ENCODE measurements at regions not wholly inside any gene's neighbourhood (a gene's known extent, or its start where the extent isn't known, plus 50 kb on each side); places are given as distances from the start of the nearest gene placed in this dataset.

- DNase-seq (ENCODE audit: low spot score): no peak
Measured at GRCh38 chr1:58975888-58976287, 192.0 kb upstream of the JUN start.

- DNase-seq (ENCODE audit: low spot score): no peak
Measured at GRCh38 chr1:58976294-58976693, 192.4 kb upstream of the JUN start.

GRCh38 chr1:58977598-58977997, 193.8 kb upstream of the JUN start:
- DNase-seq (ENCODE audit: low spot score): no peak

GRCh38 chr1:58978096-58978495, 194.2 kb upstream of the JUN start:
- no peak for DNase-seq (ENCODE audit: low spot score)

GRCh38 chr1:58979086-58979485, 195.2 kb upstream of the JUN start:
- DNase-seq (ENCODE audit: low spot score): no peak

- DNase-seq (ENCODE audit: low spot score): no peak
Measured at GRCh38 chr1:58979677-58980076, 195.8 kb upstream of the JUN start.

- no peak for DNase-seq (ENCODE audit: low spot score)
Measured at GRCh38 chr1:58981392-58981791, 197.5 kb upstream of the JUN start.

- DNase-seq (ENCODE audit: low spot score): no peak
Measured at GRCh38 chr1:58982259-58982998, 198.6 kb upstream of the JUN start.

GRCh38 chr1:58983162-58983561, 199.3 kb upstream of the JUN start:
- DNase-seq (ENCODE audit: low spot score): no peak

GRCh38 chr1:58983633-58984245, 199.9 kb upstream of the JUN start:
- no peak for DNase-seq (ENCODE audit: low spot score)

- DNase-seq (ENCODE audit: low spot score): no peak
Measured at GRCh38 chr1:58986996-58987767, 203.3 kb upstream of the JUN start.

- no peak for DNase-seq (ENCODE audit: low spot score)
Measured at GRCh38 chr1:58988752-58989151, 204.9 kb upstream of the JUN start.

- DNase-seq (ENCODE audit: low spot score): no peak
Measured at GRCh38 chr1:58989845-58990244, 206.0 kb upstream of the JUN start.

GRCh38 chr1:58991305-58991704, 207.5 kb upstream of the JUN start:
- DNase-seq (ENCODE audit: low spot score): no peak

GRCh38 chr1:58992643-58993042, 208.8 kb upstream of the JUN start:
- no peak for DNase-seq (ENCODE audit: low spot score)

GRCh38 chr1:58993403-58993802, 209.6 kb upstream of the JUN start:
- DNase-seq (ENCODE audit: low spot score): no peak

- DNase-seq (ENCODE audit: low spot score): no peak
Measured at GRCh38 chr1:58994664-58995063, 210.8 kb upstream of the JUN start.

GRCh38 chr1:58996341-58997059, 212.7 kb upstream of the JUN start:
- DNase-seq (ENCODE audit: low spot score): no peak

- no peak for DNase-seq (ENCODE audit: low spot score)
Measured at GRCh38 chr1:58997060-58997411, 213.2 kb upstream of the JUN start.

GRCh38 chr1:58997637-58998036, 213.8 kb upstream of the JUN start:
- no peak for DNase-seq (ENCODE audit: low spot score)

- DNase-seq (ENCODE audit: low spot score): no peak
Measured at GRCh38 chr1:58999676-59000075, 215.8 kb upstream of the JUN start.

GRCh38 chr1:59004755-59005154, 220.9 kb upstream of the JUN start:
- DNase-seq (ENCODE audit: low spot score): no peak
